NCI-H1105 (cell line): ENCODE measurements at regions not wholly inside any gene's neighbourhood (a gene's known extent, or its start where the extent isn't known, plus 50 kb on each side); places are given as distances from the start of the nearest gene placed in this dataset.

Source experiments
- DNase-seq: peaks from one replicate; lab custom pipeline; 2025; lab: John Stamatoyannopoulos, UW

- DNase-seq = no peak
Measured at GRCh38 chr22:22094514-22094913, 111.9 kb upstream of the TOP3B start.

- DNase-seq = no peak
Measured at GRCh38 chr22:22093743-22094142, 111.2 kb upstream of the TOP3B start.

- DNase-seq = no peak
Measured at GRCh38 chr22:22092974-22093373, 110.4 kb upstream of the TOP3B start.

GRCh38 chr22:22092101-22092500, 109.5 kb upstream of the TOP3B start:
- no peak for DNase-seq

GRCh38 chr22:22091400-22091878, 108.9 kb upstream of the TOP3B start:
- DNase-seq = no peak

- DNase-seq = no peak
Measured at GRCh38 chr22:22090650-22091399, 108.2 kb upstream of the TOP3B start.

GRCh38 chr22:22089459-22090308, 107.1 kb upstream of the TOP3B start:
- no peak for DNase-seq

GRCh38 chr22:22088658-22089458, 106.3 kb upstream of the TOP3B start:
- no peak for DNase-seq

- no peak for DNase-seq
Measured at GRCh38 chr22:22087854-22088657, 105.5 kb upstream of the TOP3B start.

- DNase-seq = no peak
Measured at GRCh38 chr22:22086501-22087158, 104.0 kb upstream of the TOP3B start.

- DNase-seq = no peak
Measured at GRCh38 chr22:22085702-22086500, 103.3 kb upstream of the TOP3B start.

GRCh38 chr22:22084089-22084711, 101.6 kb upstream of the TOP3B start:
- no peak for DNase-seq

GRCh38 chr22:22082960-22083359, 100.4 kb upstream of the TOP3B start:
- DNase-seq = no peak

- DNase-seq = no peak
Measured at GRCh38 chr22:22082229-22082835, 99.7 kb upstream of the TOP3B start.

- DNase-seq = no peak
Measured at GRCh38 chr22:22080270-22080669, 97.7 kb upstream of the TOP3B start.

- DNase-seq = no peak
Measured at GRCh38 chr22:22079404-22080148, 97.0 kb upstream of the TOP3B start.

GRCh38 chr22:22078329-22078728, 95.7 kb upstream of the TOP3B start:
- DNase-seq = no peak

- no peak for DNase-seq
Measured at GRCh38 chr22:22076932-22077703, 94.5 kb upstream of the TOP3B start.
